HG02642 (cell line): ENCODE measurements at regions not wholly inside any gene's neighbourhood (a gene's known extent, or its start where the extent isn't known, plus 50 kb on each side); places are given as distances from the start of the nearest gene placed in this dataset.
"Not testable (repeated sequence)": the region's sequence is repeated elsewhere in the genome, so short reads cannot be mapped to it uniquely, and the experiment has no call there.

Source experiments
- ATAC-seq: cut with Tn5 transposase; IDR thresholded peaks from one replicate; pipeline ENCODE4 v1.9.1; 2021; ENCODE audit warnings: mild to moderate bottlenecking; ENCODE audit not compliant: unreplicated experiment, poor library complexity

GRCh38 chr3:26309536-26309935, 313.0 kb upstream of the LRRC3B start:
- ATAC-seq: not testable (repeated sequence)

- no peak for ATAC-seq
These were observed 309.8 kb upstream of the LRRC3B start for GRCh38 chr3:26312816-26313215.

DNA sequence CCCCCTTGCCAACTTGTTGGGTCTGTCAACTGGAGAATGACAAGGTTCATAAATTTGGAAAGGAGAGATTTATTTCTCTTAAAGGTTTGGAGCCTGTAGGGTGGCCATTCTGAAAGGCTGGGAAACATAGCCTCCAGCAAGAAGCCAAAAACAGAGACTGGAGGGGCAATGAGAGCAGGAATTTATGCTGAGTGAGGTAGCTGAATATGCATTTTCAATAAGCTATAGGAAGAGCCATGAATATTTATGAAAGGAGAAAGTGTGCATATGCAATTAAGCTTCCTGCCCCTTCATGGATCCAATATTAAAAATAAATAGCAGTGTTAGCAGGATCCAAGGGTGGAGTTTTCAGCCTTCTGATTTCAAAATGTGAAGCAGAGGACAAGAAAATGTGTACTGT, 306.1 kb upstream of the LRRC3B start:
- no peak for ATAC-seq

DNA sequence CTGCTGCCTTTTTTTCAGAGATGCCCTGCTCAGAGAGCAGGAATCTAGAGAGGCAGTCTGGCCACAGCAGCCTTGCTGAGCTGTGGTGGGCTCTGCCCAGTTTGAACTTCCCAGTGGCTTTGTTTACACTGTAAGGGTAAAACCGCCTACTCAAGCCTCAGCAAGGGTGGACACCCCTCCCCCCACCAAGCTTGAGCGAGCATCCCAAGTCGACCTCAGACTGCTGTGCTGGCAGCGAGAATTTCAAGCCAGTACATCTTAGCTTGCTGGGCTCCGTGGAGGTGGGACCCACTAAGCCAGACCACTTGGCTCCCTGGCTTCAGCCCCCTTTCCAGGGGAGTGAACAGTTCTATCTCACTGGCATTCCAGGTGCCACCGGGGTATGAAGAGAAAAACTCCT, 298.8 kb upstream of the LRRC3B start:
- ATAC-seq: not testable (repeated sequence)

DNA sequence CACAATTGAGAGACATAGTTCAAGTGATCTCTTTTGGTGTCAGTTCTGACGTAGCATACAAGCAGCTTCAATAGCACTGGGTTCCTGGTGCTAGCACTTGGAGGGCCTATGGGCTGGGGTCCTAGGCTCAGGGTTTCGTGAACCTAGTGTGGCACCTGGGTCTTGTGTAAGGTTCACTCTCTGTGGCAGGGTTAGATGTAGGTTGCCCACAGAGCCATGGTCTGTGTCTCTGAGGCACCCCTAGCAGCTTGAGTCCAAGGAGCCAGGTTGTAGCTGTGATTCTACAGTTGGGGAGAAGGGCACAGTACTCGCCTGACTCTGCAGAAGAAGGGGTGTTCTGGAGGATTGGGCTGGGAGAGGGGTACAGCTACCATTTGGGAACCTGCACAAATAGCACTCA, 282.6 kb upstream of the LRRC3B start:
- ATAC-seq: no peak

GRCh38 chr3:26343647-26344046, 278.9 kb upstream of the LRRC3B start:
- ATAC-seq: no peak

- no peak for ATAC-seq
These were observed 277.0 kb upstream of the LRRC3B start for GRCh38 chr3:26345613-26346012.

DNA sequence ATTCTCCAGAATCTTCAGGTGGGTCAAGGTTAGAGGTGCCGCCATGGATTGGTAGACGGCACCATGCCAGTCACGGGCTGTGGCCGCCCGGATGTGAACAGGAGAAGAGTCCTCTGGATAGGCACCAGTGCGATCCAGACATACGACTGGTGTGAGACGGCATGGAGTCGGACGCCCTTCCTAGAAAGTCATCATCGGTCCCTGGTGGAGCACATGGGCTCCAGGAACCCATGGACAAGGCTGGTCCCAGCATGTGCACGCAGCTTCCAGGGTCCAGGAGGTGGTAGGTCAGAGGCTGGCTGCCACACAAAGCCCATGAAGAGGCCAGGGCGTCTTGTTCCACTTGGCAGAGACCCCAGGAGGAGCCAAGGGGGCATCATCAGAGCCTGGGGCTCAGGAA, 276.1 kb upstream of the LRRC3B start:
- no peak for ATAC-seq

GRCh38 chr3:26347150-26347549, 275.4 kb upstream of the LRRC3B start:
- ATAC-seq: no peak

DNA sequence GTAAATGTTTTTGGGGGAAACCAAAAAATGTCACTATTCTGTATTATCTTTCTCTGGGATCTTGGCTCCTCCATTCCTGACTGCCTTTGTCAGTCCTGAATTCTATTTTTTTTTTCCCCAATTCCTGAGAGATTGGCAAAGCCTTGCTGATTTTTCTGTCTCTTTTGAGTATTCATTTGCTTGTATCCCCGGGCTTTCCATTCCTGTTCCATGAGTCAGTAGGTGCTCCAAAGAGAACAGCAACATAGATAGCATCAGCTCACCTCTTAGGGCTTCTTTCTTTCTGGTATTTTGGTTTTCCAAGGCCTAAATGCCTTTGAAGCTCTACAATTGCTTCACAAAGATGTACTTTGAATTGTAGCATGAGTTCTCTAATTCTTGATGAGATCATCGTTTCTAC, 271.7 kb upstream of the LRRC3B start:
- ATAC-seq: no peak

- ATAC-seq: no peak
These were observed 269.5 kb upstream of the LRRC3B start for GRCh38 chr3:26353097-26353496.

GRCh38 chr3:26358405-26358804, 264.2 kb upstream of the LRRC3B start:
- no peak for ATAC-seq

DNA sequence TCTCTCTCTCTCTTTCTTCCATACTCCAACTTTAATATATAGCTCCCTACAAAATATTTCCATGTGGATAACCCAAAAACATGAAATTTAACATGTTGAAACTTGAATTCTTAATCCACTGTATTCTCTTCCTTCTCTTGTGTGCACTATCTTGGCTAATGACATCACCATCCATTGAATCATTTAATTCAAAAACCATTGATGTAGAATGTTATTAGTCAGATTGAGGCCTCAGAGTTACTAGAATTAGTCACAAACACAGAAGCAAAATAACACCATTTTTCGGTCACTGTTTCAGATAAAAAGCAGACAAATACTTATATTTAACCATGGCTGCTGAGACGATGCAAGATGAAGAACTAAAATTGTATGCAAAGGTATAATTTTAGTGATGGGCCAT, 256.9 kb upstream of the LRRC3B start:
- ATAC-seq: no peak

DNA sequence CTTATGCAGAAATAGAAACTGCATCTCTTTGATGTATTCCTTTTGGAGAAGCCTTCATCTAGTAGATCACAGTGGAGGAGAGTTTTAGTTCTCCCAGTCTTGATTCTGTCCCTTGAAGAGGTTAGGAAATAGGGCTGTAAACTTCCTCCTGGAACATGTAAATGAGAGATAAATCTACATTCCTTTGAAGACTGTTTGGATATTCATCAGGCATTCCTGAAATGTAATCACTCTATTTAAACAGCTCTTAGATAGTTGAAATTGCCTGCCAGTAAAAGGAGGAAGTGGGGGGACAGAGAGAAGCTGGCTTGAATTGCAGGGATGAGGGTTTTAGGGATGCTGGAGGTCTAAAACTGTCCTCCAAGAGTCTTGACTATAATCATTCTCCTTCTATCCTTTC, 254.3 kb upstream of the LRRC3B start:
- ATAC-seq: no peak

GRCh38 chr3:26369133-26369532, 253.4 kb upstream of the LRRC3B start:
- ATAC-seq: no peak

GRCh38 chr3:26375843-26376530, 246.6 kb upstream of the LRRC3B start:
- no peak for ATAC-seq

- no peak for ATAC-seq
These were observed 241.2 kb upstream of the LRRC3B start for GRCh38 chr3:26381411-26381810.

DNA sequence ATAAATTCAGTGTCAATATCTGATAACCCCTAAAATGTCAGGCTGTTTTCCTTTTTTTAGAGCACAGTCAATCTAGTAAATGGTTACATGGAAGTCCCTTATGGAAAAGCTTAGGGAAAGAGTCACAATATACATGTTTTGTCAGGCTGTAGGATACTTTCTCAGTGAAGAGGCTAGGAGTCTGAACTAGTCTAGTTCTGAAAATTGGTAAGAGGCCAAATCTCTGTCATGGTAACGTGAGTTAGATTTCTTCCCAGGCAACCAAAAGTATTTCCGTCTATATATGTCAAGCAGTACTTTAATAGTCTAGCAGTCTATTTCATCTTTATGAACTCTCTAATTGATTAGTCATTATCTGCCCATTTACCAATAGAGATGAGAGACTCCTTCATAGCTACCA, 215.9 kb upstream of the LRRC3B start:
- ATAC-seq: no peak

DNA sequence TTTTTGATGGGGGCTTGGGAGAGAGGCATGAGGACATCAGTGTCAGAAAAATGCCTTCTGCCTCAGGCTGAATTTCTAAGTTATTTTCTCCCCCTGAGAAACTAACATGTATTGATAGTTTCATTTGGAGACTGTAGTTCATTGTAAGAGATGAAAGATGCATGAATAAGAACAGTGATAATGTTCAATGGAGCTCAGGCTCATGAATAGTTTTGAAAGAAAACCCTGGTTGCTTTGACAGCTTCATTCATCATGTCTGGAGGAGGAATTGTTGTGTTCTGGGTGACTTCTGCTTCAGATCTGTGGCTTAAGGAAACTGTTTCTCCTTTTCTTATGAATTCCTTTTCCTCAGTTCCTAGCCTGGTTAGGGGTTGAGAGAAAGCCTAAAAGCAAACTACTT, 204.0 kb upstream of the LRRC3B start:
- ATAC-seq: no peak

DNA sequence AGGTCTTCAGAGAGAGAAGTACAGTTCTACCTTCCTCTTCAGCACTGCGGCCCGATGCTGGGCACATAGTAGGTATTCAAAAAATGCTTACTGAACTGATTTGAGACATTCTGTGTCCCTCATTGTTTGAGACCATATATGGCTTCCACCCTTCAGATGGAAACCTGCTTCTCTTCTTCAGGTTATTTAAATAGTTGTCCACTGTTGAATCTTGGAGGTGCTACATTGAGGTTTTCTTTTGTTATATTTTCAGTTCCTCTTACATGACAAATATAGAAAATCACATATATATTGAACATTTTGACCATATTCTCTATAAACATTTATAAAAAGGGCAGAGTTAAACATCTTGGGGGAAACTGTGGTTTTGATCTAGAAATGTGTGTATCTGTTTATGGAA, 200.2 kb upstream of the LRRC3B start:
- no peak for ATAC-seq

DNA sequence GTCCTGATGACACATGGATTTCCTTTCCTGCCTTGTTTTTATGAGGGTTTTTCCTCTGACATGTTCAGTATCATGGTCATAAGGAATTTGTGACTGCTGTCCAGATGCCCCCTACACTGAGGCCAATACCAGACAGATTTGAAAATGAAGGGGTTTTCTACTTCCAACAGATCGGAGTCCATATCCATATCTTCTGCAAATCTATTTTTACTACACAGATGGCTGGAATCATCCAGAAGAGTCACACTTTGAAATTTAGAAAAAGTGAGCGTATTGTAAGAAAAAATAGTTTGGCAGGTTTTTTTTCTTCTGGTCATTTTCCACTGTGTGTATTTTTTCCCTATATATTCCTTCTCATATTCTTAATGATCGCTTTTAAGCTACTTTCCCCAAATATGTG, 197.5 kb upstream of the LRRC3B start:
- ATAC-seq: no peak

GRCh38 chr3:26428992-26429391, 193.6 kb upstream of the LRRC3B start:
- no peak for ATAC-seq

- no peak for ATAC-seq
These were observed 184.9 kb upstream of the LRRC3B start for GRCh38 chr3:26437678-26438077.
